Fibroblast of upper back skin (primary cell): ENCODE measurements at regions not wholly inside any gene's neighbourhood (a gene's known extent, or its start where the extent isn't known, plus 50 kb on each side); places are given as distances from the start of the nearest gene placed in this dataset.

ENCODE experiments used
- DNase-seq: peaks from one replicate; pipeline ENCODE4 v3.0.0-alpha.2; 2013

GRCh38 chr1:168921629-168922028 lies 184.9 kb upstream of the ATP1B1 start:
- DNase-seq, result no peak

GRCh38 chr1:168923521-168924136 lies 182.9 kb upstream of the ATP1B1 start:
- DNase-seq, result no peak

- no peak for DNase-seq
These were observed 181.5 kb upstream of the ATP1B1 start for GRCh38 chr1:168924976-168925375.

- no peak for DNase-seq
These were observed 180.3 kb upstream of the ATP1B1 start for GRCh38 chr1:168926236-168926635.

- peak; percentile 22 for DNase-seq
These were observed 174.0 kb upstream of the ATP1B1 start for GRCh38 chr1:168932539-168932938.

- DNase-seq, result no peak
These were observed 173.2 kb upstream of the ATP1B1 start for GRCh38 chr1:168933141-168933805.

GRCh38 chr1:168939110-168939946 lies 167.2 kb upstream of the ATP1B1 start:
- no peak for DNase-seq

GRCh38 chr1:168939947-168940223 lies 166.6 kb upstream of the ATP1B1 start:
- DNase-seq, result no peak

- DNase-seq, result no peak
These were observed 164.8 kb upstream of the ATP1B1 start for GRCh38 chr1:168941640-168942039.

GRCh38 chr1:168942165-168942564 lies 164.3 kb upstream of the ATP1B1 start:
- no peak for DNase-seq

GRCh38 chr1:168945870-168946269 lies 160.6 kb upstream of the ATP1B1 start:
- DNase-seq, result no peak

GRCh38 chr1:168947041-168947440 lies 159.4 kb upstream of the ATP1B1 start:
- no peak for DNase-seq

GRCh38 chr1:168949672-168950071 lies 156.8 kb upstream of the ATP1B1 start:
- no peak for DNase-seq

GRCh38 chr1:168957818-168958217 lies 148.7 kb upstream of the ATP1B1 start:
- no peak for DNase-seq

- peak; percentile 1 for DNase-seq
These were observed 147.8 kb upstream of the ATP1B1 start for GRCh38 chr1:168958562-168959289.

- DNase-seq, result no peak
These were observed 147.1 kb upstream of the ATP1B1 start for GRCh38 chr1:168959382-168959781.

GRCh38 chr1:168960114-168960513 lies 146.4 kb upstream of the ATP1B1 start:
- DNase-seq, result no peak

GRCh38 chr1:168960595-168960994 lies 145.9 kb upstream of the ATP1B1 start:
- no peak for DNase-seq

- no peak for DNase-seq
These were observed 142.9 kb upstream of the ATP1B1 start for GRCh38 chr1:168963601-168964000.

GRCh38 chr1:168964478-168964877 lies 142.0 kb upstream of the ATP1B1 start:
- no peak for DNase-seq

- DNase-seq, result no peak
These were observed 140.3 kb upstream of the ATP1B1 start for GRCh38 chr1:168966217-168966616.

- no peak for DNase-seq
These were observed 139.9 kb upstream of the ATP1B1 start for GRCh38 chr1:168966636-168967035.

GRCh38 chr1:168970926-168971659 lies 135.4 kb upstream of the ATP1B1 start:
- DNase-seq, result no peak
